ENCODE measurements at regions not wholly inside any gene's neighbourhood (a gene's known extent, or its start where the extent isn't known, plus 50 kb on each side); places are given as distances from the start of the nearest gene placed in this dataset.

GRCh38 chr15:69656271-69657030 is 203.8 kb downstream of the RPLP1 start:
- no peak for DNase-seq (ENCODE audit: low read depth, low spot score)

- no peak for DNase-seq (ENCODE audit: low read depth, low spot score)
These were observed 205.0 kb downstream of the RPLP1 start for GRCh38 chr15:69657626-69658025.

DNA sequence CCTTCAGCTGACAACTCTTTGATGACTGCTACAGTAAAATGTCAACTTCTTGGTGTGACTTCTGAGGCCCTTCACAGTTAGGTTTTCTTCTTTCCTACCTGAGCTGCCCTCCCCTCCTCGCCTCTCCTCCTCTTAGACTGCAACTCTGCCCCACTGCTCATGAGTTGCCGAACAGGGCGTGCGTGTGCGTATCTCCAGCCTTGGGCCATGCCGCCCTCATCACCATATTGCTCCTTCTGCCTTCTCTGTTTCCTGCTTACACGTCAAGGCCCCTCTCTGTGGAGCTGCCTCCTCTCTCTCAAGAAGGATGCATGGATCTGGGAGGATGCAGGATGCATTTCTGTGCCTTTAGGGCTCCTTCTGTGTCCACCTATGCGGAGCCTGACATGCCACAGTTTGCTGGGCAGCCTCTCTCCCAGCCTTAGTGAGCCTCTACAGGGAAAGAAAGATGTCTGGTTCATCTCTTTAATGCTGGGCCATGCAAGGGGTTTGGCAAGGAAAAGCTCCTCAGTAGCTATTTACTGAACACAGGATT is 205.9 kb downstream of the RPLP1 start:
- no peak for DNase-seq (ENCODE audit: low read depth, low spot score)

- DNase-seq (ENCODE audit: low read depth, low spot score), result no peak
These were observed 206.9 kb downstream of the RPLP1 start for GRCh38 chr15:69659454-69660050.

GRCh38 chr15:69660114-69660513 is 207.5 kb downstream of the RPLP1 start:
- no peak for DNase-seq (ENCODE audit: low read depth, low spot score)

DNA sequence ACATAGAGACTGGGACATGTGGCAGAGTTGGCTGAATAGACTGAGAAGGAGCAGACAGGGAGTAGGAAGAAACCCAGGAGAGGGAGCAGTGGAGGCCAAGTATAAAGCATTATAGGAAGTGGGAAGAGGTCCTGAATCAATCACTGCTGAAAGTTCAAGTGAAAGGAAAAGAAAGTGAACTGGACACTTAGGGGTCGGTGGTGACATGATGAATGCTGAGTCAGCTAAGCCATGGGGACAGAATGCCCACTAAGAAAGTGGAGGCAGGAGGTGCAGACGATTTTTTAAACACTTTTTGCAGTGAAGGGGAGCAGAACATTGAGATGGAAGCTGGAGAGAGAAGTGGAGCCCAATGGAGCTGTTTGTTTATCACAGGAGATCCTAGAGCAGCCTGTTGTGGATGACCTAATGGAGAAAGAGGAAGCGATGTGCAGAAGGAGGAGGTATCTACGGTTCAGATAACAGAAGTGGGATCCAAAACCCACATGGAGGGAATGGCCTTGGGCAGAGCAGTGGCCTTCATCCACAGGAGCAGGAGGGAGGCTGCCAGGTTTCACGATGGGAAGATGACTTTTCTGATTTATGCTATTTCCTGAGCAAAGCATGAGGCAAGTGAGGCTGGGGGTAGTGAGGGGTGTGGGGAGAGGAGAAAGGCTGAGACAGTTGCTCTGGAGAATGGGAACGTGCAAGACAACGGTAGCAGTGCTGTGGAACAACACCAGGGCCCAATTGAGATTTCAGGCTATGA is 208.2 kb downstream of the RPLP1 start:
- DNase-seq (ENCODE audit: low read depth, low spot score), result no peak

DNA sequence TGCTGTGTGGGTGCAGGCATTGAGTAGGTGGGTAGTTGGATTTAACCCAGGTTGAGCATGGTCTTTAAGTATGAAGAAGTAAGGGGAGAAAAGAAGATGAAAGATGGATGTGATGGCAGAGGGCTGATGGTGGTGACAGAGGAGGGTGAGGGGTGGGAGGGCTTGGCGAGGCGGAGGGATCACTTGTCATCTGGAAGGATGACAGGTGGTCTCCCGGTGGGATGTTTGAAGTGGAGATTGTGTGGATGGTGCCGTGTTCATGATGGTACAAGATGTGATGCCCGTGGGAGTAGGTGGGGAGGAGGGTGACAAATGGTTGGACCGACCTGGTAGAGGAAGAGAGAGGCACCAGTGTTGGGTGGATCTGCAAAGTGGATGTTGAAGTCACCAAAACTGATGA is 208.8 kb downstream of the RPLP1 start:
- DNase-seq (ENCODE audit: low read depth, low spot score), result no peak

DNA sequence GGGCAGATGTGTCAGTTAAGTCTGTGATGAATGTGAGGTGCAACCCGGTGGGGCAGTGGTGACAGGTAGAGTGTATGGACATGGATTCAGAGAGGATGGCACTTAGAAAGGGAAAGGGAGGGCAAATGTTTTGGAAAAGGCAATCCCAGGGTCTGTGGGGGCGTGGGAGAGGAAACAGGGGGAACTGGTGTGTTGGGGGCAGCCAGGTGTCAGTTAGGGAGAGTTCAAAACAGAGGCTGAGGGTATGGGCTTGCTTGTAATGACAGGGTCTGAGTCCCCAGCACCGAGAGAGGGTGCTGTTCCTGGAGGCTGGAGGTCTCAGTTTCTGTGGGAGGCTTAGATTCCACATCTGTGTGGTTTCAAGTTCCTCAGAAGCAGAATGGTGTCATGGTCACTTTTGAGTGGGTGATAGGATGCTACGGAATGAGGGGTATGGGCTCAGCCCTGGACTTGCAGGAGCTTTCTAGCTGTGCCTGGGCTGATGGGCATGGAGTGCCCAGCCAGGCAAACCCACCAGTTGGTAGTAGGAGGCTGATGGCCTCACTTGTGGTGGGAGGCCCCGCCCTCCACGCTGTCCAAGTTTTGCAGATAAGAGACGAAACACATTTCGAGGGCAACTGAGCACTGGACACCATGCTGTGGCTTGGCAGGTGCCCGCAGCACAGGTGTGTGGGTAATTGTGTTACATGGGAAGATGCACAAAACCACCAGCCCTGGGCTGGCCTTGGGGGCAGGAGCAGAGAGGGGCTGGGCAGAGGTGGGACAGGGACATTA is 209.4 kb downstream of the RPLP1 start:
- no peak for DNase-seq (ENCODE audit: low read depth, low spot score)

DNA sequence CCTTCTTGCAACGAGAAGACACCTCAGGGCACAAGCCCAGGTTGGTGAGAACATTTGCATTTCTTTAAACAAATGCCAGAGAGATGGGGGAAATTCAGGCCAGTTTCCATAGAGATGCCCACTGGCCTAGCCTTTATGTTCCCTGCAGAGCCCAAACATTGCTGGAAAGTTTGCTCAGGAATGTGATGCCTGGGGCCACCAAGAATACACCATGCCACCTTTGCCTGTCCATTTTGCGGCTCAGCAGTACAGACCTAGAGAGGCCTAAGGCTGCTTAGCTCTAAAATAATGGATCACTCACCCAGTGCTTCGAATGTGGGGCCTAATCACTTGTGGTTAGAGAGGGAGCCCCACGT is 210.0 kb downstream of the RPLP1 start:
- DNase-seq (ENCODE audit: low read depth, low spot score), result no peak

DNA sequence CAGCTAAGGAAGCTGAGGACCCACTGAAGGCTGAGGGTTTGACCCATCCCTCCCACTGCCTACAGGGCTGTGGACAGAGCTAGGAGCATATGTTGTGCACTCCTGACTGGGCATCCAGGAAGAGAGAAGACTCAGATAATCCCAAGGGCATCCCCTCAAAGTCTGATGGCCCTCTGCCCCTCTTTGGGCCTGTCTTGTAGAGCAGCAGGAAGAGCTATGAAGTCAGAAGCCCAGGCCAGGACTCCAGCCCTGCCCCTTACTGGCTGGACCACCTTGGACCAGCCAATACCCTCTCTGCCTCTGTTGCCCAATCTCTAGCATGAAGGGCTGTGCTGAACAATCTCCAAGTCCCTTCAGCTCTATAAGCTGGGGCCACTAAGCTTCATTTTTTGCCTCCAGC is 210.8 kb downstream of the RPLP1 start:
- no peak for DNase-seq (ENCODE audit: low read depth, low spot score)

DNA sequence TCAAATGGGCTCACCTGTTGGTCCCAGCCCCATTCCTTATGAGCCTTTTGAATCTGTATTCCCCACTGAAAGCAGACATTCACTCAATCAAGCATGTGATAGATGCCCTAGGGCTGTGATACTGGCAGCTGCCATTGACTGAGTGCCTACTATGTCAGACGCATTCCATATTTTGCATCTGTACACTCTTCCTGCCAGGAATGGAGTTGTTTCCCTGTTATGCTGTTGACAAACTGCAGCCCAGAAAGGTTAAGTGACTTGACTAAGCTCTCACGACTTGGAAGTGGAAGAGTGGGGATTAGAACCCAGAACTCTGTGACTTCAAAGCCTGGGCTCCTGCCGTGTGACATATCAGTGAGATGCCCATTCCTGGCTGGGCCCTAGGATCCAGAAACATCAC is 211.4 kb downstream of the RPLP1 start:
- DNase-seq (ENCODE audit: low read depth, low spot score), result no peak

- DNase-seq (ENCODE audit: low read depth, low spot score), result no peak
These were observed 212.3 kb downstream of the RPLP1 start for GRCh38 chr15:69664572-69665571.

DNA sequence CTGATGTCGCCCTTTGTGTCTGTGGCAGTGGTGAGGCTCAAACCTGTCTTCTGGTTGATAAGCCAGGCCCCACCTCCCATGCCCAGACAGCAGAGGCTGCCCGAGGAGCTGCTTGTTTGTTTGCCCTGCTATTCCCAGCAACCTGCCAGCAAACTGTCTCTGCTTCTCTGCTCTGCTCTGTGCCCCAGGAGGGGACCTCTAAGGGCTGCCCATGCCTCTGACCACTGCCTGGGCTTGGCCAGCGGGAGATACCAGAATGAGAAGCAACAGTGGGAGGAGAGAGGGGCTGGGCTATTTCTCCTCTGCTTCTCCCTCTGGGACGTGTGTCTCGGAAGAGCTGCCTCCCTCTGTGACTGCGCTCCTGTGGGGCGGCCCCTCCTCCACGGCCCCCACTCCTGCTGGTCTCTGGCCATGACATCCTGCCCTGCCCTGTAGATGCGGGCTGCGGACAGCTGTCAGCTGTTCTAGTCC is 213.1 kb downstream of the RPLP1 start:
- DNase-seq (ENCODE audit: low read depth, low spot score), result no peak

DNA sequence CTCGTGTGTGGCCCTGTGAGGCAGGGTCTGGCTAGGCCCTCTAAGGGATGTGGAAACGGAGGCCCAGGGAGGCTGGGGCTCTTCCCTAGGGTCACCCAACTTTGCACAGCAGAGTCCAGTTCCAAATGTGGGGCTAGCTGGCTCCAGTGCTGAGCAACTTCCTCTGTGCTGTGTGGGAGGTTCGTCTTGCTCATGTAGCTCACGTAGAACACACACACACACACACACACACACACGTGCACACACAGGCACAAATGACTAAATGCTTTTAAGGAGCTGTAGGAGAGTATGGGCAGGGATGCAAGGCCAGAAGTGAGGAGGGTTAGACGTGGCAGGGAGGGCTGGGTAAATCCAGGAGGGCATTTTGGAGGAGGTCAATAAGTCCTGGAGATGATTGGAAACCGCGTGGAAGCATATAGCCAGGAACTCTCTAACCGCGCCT is 213.8 kb downstream of the RPLP1 start:
- no peak for DNase-seq (ENCODE audit: low read depth, low spot score)

DNA sequence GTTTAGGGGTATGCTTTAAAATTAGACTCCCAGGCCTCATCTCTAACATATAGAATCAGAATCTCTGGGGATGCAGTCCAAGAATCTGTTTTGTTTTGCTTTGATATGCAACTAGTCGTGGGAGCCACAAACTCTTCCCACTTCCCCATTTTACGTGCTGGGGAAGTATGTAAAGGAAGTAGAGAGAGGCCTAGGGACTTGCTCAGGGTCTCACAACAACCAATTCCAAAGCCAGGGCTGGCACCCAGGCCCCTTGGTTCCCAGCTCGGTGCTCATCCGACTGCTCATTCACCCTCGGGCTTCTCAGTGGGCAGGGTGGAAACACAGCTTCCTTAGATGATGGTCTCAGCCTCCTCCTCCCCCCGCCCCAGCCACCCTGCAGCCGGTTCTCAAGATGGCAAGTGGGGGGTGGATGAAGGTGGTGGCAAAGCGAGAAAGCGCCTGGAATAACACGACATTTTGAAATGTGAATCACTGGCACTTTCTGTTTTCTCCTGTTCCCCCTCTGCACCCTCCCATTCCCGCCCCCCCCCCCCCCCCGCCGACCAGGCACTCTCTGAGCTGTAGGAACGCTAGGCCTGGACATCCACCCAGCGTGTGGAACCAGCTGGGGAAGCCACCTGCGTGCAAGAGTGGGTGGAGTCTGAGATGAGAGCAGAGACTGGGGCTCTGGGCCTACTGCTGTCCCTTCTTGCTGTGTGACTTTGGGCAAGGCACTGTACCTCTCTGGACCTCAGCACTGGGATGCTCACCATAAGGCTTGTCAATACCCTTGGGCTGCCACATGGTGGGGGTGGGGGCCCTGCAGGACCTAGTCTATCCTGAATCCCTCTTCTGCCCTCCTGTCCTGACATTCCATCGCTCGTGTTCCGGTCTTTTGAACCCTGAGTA is 214.5 kb downstream of the RPLP1 start:
- no peak for DNase-seq (ENCODE audit: low read depth, low spot score)

GRCh38 chr15:69668039-69668705 is 215.6 kb downstream of the RPLP1 start:
- no peak for DNase-seq (ENCODE audit: low read depth, low spot score)

DNA sequence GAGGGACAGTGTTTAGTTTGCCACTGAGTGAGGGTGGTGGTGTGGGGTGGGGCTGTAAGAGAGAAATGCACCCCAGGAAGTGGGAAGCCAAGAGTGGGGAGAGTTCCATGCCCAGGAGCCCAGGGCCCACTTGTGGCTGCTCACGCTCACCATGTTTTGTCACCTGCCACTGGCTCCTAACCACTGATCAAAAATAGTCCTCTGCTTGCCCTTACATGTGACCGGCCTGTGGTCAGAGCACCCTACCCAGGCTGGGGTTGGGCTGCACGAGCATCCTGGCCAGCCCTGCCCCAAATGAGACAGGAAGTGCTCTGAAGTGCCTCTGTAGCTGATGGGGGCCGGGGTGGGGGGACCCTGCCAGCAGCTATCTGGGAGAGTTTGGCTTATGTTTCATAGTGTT is 216.3 kb downstream of the RPLP1 start:
- DNase-seq (ENCODE audit: low read depth, low spot score), result no peak

DNA sequence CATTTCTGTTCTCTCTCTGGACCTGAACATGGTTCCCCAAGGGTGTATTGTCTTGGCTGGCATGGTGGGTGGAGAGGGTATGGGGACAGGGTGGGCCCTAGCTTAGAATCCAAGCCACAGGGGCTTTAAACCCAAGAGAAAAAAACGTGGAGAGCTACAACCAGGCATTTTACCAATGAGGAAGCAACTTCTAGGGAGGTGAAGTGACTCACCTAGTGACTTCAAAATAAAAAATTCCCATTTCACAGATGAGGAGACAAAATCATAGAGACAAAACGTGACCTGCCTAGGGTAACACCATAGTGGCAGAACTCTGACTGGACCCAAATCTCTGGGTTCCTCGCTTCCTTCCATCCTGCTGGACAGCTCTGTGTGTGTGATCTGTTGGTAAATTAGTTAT is 216.8 kb downstream of the RPLP1 start:
- DNase-seq (ENCODE audit: low read depth, low spot score), result no peak

Measured in smooth muscle cell of the brain vasculature (primary cell).